Karpas-422 (cell line): ENCODE measurements at regions not wholly inside any gene's neighbourhood (a gene's known extent, or its start where the extent isn't known, plus 50 kb on each side); places are given as distances from the start of the nearest gene placed in this dataset.

Source experiments
- DNase-seq: peaks from one replicate; pipeline ENCODE4 v3.0.0-alpha.2; 2015
- H2AFZ ChIP-seq: fragments of 200-600 bp; sonication (generic); 2 replicates; pipeline ENCODE4 v1.6.1; 2014; ENCODE audit warnings: antibody characterized with exemption, low read length, mixed read lengths
- H3K27ac ChIP-seq: fragments of 200-600 bp; sonication (generic); 2 replicates; pipeline ENCODE4 v1.5.1; 2014; ENCODE audit warnings: mild to moderate bottlenecking, low read length, moderate library complexity
- H3K27me3 ChIP-seq: fragments of 200-600 bp; sonication (generic); 2 replicates; pipeline ENCODE4 v1.6.1; 2014; ENCODE audit warnings: low read length, mixed read lengths
- H3K36me3 ChIP-seq: fragments of 200-600 bp; sonication (generic); 2 replicates; pipeline ENCODE4 v1.6.1; 2014; ENCODE audit warnings: low read length, mixed read lengths; ENCODE audit not compliant: insufficient read depth
- H3K4me1 ChIP-seq: fragments of 200-600 bp; sonication (generic); 2 replicates; pipeline ENCODE4 v1.6.1; 2014; ENCODE audit warnings: mild to moderate bottlenecking, low read length, mixed read lengths
- H3K4me2 ChIP-seq: fragments of 200-600 bp; sonication (generic); 2 replicates; pipeline ENCODE4 v1.6.1; 2014; ENCODE audit warnings: low read length, low read depth, mild to moderate bottlenecking; ENCODE audit not compliant: poor library complexity, severe bottlenecking
- H3K4me3 ChIP-seq: fragments of 200-600 bp; sonication (generic); 2 replicates; pipeline ENCODE4 v1.5.1; 2014; ENCODE audit warnings: mild to moderate bottlenecking, antibody characterized with exemption, low read length, mixed read lengths
- H3K79me2 ChIP-seq: fragments of 200-600 bp; sonication (generic); 2 replicates; pipeline ENCODE4 v1.6.1; 2014; ENCODE audit warnings: mild to moderate bottlenecking, low read length, mixed read lengths
- H3K9ac ChIP-seq: fragments of 200-600 bp; sonication (generic); 2 replicates; pipeline ENCODE4 v1.6.0; 2014; ENCODE audit warnings: low read length
- H3K9me2 ChIP-seq: fragments of 200-600 bp; sonication (generic), shearing (Covaris generic); replicated peaks from 2 replicates; pipeline ENCODE4 v1.6.0; 2014; ENCODE audit warnings: mild to moderate bottlenecking, low read length, moderate library complexity; ENCODE audit not compliant: insufficient read depth
- H3K9me3 ChIP-seq: fragments of 300-700, 200-600 bp; sonication (generic); 2 replicates; pipeline ENCODE4 v1.6.1; 2014; ENCODE audit warnings: low read length, mixed read lengths
- H4K20me1 ChIP-seq: fragments of 200-600 bp; sonication (generic); 2 replicates; pipeline ENCODE4 v1.6.1; 2014; ENCODE audit warnings: mild to moderate bottlenecking, antibody characterized with exemption, low read length, low read depth; ENCODE audit not compliant: insufficient read depth

- no peaks in the 10 kb centered on the region for H3K79me2 ChIP-seq
- 0 out of 2 replicates have a peak, but pooled peaks cover 3% of the 10 kb centered on the region for H3K27me3 ChIP-seq
- no peak overlapping the region for H3K9ac ChIP-seq
- no peak overlapping the region for H2AFZ ChIP-seq
- H3K4me3 ChIP-seq: no peak overlapping the region
- no peaks in the 10 kb centered on the region for H3K36me3 ChIP-seq
- DNase-seq: no peak
- no peaks in the 10 kb centered on the region for H4K20me1 ChIP-seq
- no peak overlapping the region for H3K27ac ChIP-seq
- no peaks in the 10 kb centered on the region for H3K9me2 ChIP-seq
- H3K9me3 ChIP-seq: peaks cover 15% of the 10 kb centered on the region
- H3K4me2 ChIP-seq: no peak overlapping the region
- no peaks in the 10 kb centered on the region for H3K4me1 ChIP-seq
Observed at GRCh38 chr3:43170553-43170952, 64.7 kb upstream of the POMGNT2 start.

- Histone ChIP-seq H2AFZ (no peak overlapping the region), H3K4me2 (no peak overlapping the region), H3K4me3 (no peak overlapping the region), H3K9me3 (peaks cover 16% of the 10 kb centered on the region), H3K36me3 (no peaks in the 10 kb centered on the region), H3K9me2 (no peaks in the 10 kb centered on the region), H3K4me1 (no peaks in the 10 kb centered on the region), H3K9ac (no peak overlapping the region), H3K27ac (no peak overlapping the region), H3K27me3 (0 out of 2 replicates have a peak, but pooled peaks cover 3% of the 10 kb centered on the region), H4K20me1 (no peaks in the 10 kb centered on the region), H3K79me2 (no peaks in the 10 kb centered on the region)
- no peak for DNase-seq
Observed at GRCh38 chr3:43169987-43170386, 64.1 kb upstream of the POMGNT2 start.

GRCh38 chr3:43166406-43166805, 60.5 kb upstream of the POMGNT2 start:
- Histone ChIP-seq H4K20me1 (no peaks in the 10 kb centered on the region), H3K9me2 (no peaks in the 10 kb centered on the region), H3K27ac (no peak overlapping the region), H3K9me3 (peaks cover 16% of the 10 kb centered on the region), H3K4me3 (no peak overlapping the region), H3K4me1 (peaks cover 15% of the 10 kb centered on the region), H3K27me3 (0 out of 2 replicates have a peak, but pooled peaks cover 3% of the 10 kb centered on the region), H3K36me3 (no peaks in the 10 kb centered on the region), H3K79me2 (no peaks in the 10 kb centered on the region), H3K4me2 (no peak overlapping the region), H2AFZ (no peak overlapping the region), H3K9ac (no peak overlapping the region)
- DNase-seq: no peak

GRCh38 chr3:43165786-43166185, 59.9 kb upstream of the POMGNT2 start:
- H3K27me3 ChIP-seq: 0 out of 2 replicates have a peak, but pooled peaks cover 3% of the 10 kb centered on the region
- H3K27ac ChIP-seq: no peak overlapping the region
- H3K4me2 ChIP-seq: no peak overlapping the region
- no peak overlapping the region for H2AFZ ChIP-seq
- DNase-seq: no peak
- H3K79me2 ChIP-seq: no peaks in the 10 kb centered on the region
- H3K9me3 ChIP-seq: peaks cover 16% of the 10 kb centered on the region
- no peaks in the 10 kb centered on the region for H3K9me2 ChIP-seq
- H3K4me3 ChIP-seq: no peak overlapping the region
- no peak overlapping the region for H3K9ac ChIP-seq
- peaks cover 17% of the 10 kb centered on the region for H3K4me1 ChIP-seq
- H4K20me1 ChIP-seq: no peaks in the 10 kb centered on the region
- H3K36me3 ChIP-seq: no peaks in the 10 kb centered on the region

- no peaks in the 10 kb centered on the region for H3K79me2 ChIP-seq
- H4K20me1 ChIP-seq: no peaks in the 10 kb centered on the region
- H3K27me3 ChIP-seq: 0 out of 2 replicates have a peak, but pooled peaks cover 3% of the 10 kb centered on the region
- no peak overlapping the region for H3K9ac ChIP-seq
- no peak overlapping the region for H3K4me2 ChIP-seq
- no peaks in the 10 kb centered on the region for H3K9me2 ChIP-seq
- no peak for DNase-seq
- H3K36me3 ChIP-seq: no peaks in the 10 kb centered on the region
- peaks cover 16% of the 10 kb centered on the region for H3K9me3 ChIP-seq
- H3K4me3 ChIP-seq: no peak overlapping the region
- H2AFZ ChIP-seq: no peak overlapping the region
- no peak overlapping the region for H3K27ac ChIP-seq
- peaks cover 24% of the 10 kb centered on the region for H3K4me1 ChIP-seq
Observed at GRCh38 chr3:43163895-43164493, 58.1 kb upstream of the POMGNT2 start.

- 0 out of 2 replicates have a peak, but pooled peaks cover 3% of the 10 kb centered on the region for H3K27me3 ChIP-seq
- H3K36me3 ChIP-seq: no peaks in the 10 kb centered on the region
- no peak overlapping the region for H3K27ac ChIP-seq
- no peaks in the 10 kb centered on the region for H3K79me2 ChIP-seq
- no peak overlapping the region for H3K9ac ChIP-seq
- no peaks in the 10 kb centered on the region for H3K9me2 ChIP-seq
- peaks cover 16% of the 10 kb centered on the region for H3K9me3 ChIP-seq
- no peak overlapping the region for H2AFZ ChIP-seq
- no peaks in the 10 kb centered on the region for H4K20me1 ChIP-seq
- no peak overlapping the region for H3K4me3 ChIP-seq
- H3K4me2 ChIP-seq: peak overlapping the region; percentile 41
- H3K4me1 ChIP-seq: peaks cover 24% of the 10 kb centered on the region
- peak; percentile 73 for DNase-seq
Observed at GRCh38 chr3:43162230-43163084, 56.6 kb upstream of the POMGNT2 start.

GRCh38 chr3:43161684-43162229, 55.9 kb upstream of the POMGNT2 start:
- peaks cover 13% of the 10 kb centered on the region for H3K9me3 ChIP-seq
- peak overlapping the region; percentile 41 for H3K4me2 ChIP-seq
- DNase-seq: peak; percentile 62
- H4K20me1 ChIP-seq: no peaks in the 10 kb centered on the region
- no peak overlapping the region for H3K4me3 ChIP-seq
- no peaks in the 10 kb centered on the region for H3K9me2 ChIP-seq
- H3K27me3 ChIP-seq: 0 out of 2 replicates have a peak, but pooled peaks cover 3% of the 10 kb centered on the region
- no peaks in the 10 kb centered on the region for H3K36me3 ChIP-seq
- no peak overlapping the region for H2AFZ ChIP-seq
- H3K9ac ChIP-seq: 0 out of 2 replicates have a peak overlapping the region, but pooled peaks have one; percentile 8
- no peaks in the 10 kb centered on the region for H3K79me2 ChIP-seq
- H3K4me1 ChIP-seq: peaks cover 24% of the 10 kb centered on the region
- H3K27ac ChIP-seq: no peak overlapping the region

- Histone ChIP-seq H3K4me3 (no peak overlapping the region), H3K9me2 (no peaks in the 10 kb centered on the region), H3K79me2 (no peaks in the 10 kb centered on the region), H2AFZ (no peak overlapping the region), H3K27ac (no peak overlapping the region), H4K20me1 (no peaks in the 10 kb centered on the region), H3K4me2 (no peak overlapping the region), H3K27me3 (0 out of 2 replicates have a peak, but pooled peaks cover 1% of the 10 kb centered on the region), H3K9ac (no peak overlapping the region), H3K36me3 (no peaks in the 10 kb centered on the region), H3K4me1 (peaks cover 24% of the 10 kb centered on the region), H3K9me3 (peaks cover 2% of the 10 kb centered on the region)
- DNase-seq: no peak
Observed at GRCh38 chr3:43160664-43161063, 54.8 kb upstream of the POMGNT2 start.
